PC-3 (cell line): ENCODE measurements at regions not wholly inside any gene's neighbourhood (a gene's known extent, or its start where the extent isn't known, plus 50 kb on each side); places are given as distances from the start of the nearest gene placed in this dataset.
"Not testable (repeated sequence)": the region's sequence is repeated elsewhere in the genome, so short reads cannot be mapped to it uniquely, and the experiment has no call there.

Experiments
- ATAC-seq: fragments of 200-7000 bp; cut with Tn5 transposase; 2 replicates; pipeline ENCODE4 v1.9.1; 2020; ENCODE audit warnings: mild to moderate bottlenecking, moderate library complexity
- BruUV-seq: library from RNA; stranded (reverse); fragments of 400-500 nt; replicated peaks from 2 replicates; lab custom pipeline; 2021; lab: Mats Ljungman, UMichigan
- CTCF ChIA-PET: fragments of 300-600 bp; sonication (Branson Sonifier 250); formaldehyde crosslinking; loops from one replicate; lab custom pipeline; 2022; ENCODE audit warnings: antibody characterized with exemption; lab: Charles Lee
- POLR2A ChIA-PET: fragments of 300-600 bp; sonication (Branson Sonifier 250); formaldehyde crosslinking; loops from one replicate; lab custom pipeline; 2022; ENCODE audit warnings: antibody characterized with exemption; ENCODE audit not compliant: unreplicated experiment; lab: Charles Lee
- DNase-seq: peaks from one replicate; pipeline ENCODE4 v3.0.0-alpha.2; 2015
- H2AFZ ChIP-seq: fragments of 300-600 bp; sonication (generic); 2 replicates; pipeline ENCODE4 v1.6.0; 2016; ENCODE audit warnings: antibody characterized with exemption, low read length
- H3F3A ChIP-seq: fragments of 300-600 bp; sonication (generic); one replicate; pipeline ENCODE4 v1.6.0; 2017; ENCODE audit warnings: antibody characterized with exemption, low read length, control low read depth, mild to moderate bottlenecking; ENCODE audit not compliant: unreplicated experiment
- H3K27ac ChIP-seq: fragments of 300-600 bp; sonication (generic); 2 replicates; pipeline ENCODE4 v1.5.1; 2016; ENCODE audit warnings: mild to moderate bottlenecking, low read length
- H3K27me3 ChIP-seq: fragments of 300-600 bp; sonication (generic); 2 replicates; pipeline ENCODE4 v1.6.1; 2016; ENCODE audit warnings: low read length, mixed read lengths
- H3K36me3 ChIP-seq: fragments of 300-600 bp; sonication (generic); 2 replicates; pipeline ENCODE4 v1.6.1; 2016; ENCODE audit warnings: low read depth, mixed run types, low read length, mixed read lengths
- H3K4me1 ChIP-seq: fragments of 300-600 bp; sonication (generic); 2 replicates; pipeline ENCODE4 v1.5.1; 2016; ENCODE audit warnings: low read length; ENCODE audit not compliant: insufficient read depth
- H3K4me2 ChIP-seq: fragments of 300-600 bp; sonication (generic); 2 replicates; pipeline ENCODE4 v1.6.0; 2016; ENCODE audit warnings: low read length
- H3K4me3 ChIP-seq: fragments of 300-600 bp; sonication (generic); 2 replicates; pipeline ENCODE4 v1.5.1; 2016; ENCODE audit warnings: mild to moderate bottlenecking, low read length, mixed read lengths
- H3K79me2 ChIP-seq: fragments of 300-600 bp; sonication (generic); 2 replicates; pipeline ENCODE4 v1.6.1; 2017; ENCODE audit warnings: low read length, mixed read lengths
- H3K9ac ChIP-seq: fragments of 300-600 bp; sonication (generic); 2 replicates; pipeline ENCODE4 v1.6.0; 2016; ENCODE audit warnings: mild to moderate bottlenecking, low read length
- H3K9me2 ChIP-seq: fragments of 300-600 bp; sonication (generic); replicated peaks from 2 replicates; pipeline ENCODE4 v1.6.1; 2016; ENCODE audit warnings: mixed run types, low read length, mixed read lengths
- H3K9me3 ChIP-seq: fragments of 300-600 bp; sonication (generic); 2 replicates; pipeline ENCODE4 v1.6.1; 2016; ENCODE audit warnings: low read length, mixed read lengths
- H4K20me1 ChIP-seq: fragments of 300-600 bp; sonication (generic); 2 replicates; pipeline ENCODE4 v1.6.1; 2016; ENCODE audit warnings: low read length, mixed read lengths
- CTCF ChIP-seq: fragments of 300-600 bp; sonication (generic); conservative IDR thresholded peaks from 2 replicates; pipeline ENCODE4 v1.5.1; 2017; ENCODE audit warnings: antibody characterized with exemption, low read depth, mild to moderate bottlenecking, low read length
- EZH2 ChIP-seq: fragments of 300-600 bp; sonication (generic); IDR thresholded peaks from one replicate; pipeline ENCODE4 v1.6.1; 2017; ENCODE audit warnings: antibody characterized with exemption, mild to moderate bottlenecking, low read length; ENCODE audit not compliant: unreplicated experiment
- EZH2phosphoT487 ChIP-seq: fragments of 300-600 bp; sonication (generic); IDR thresholded peaks from 2 replicates; pipeline ENCODE4 v1.6.1; 2018; ENCODE audit warnings: mild to moderate bottlenecking, antibody characterized with exemption, low read length, borderline replicate concordance
- intact Hi-C: fragments of 100-400 bp; cut with micrococcal nuclease; formaldehyde crosslinking; loops from 2 replicates; pipeline ENCODE4 v1.9.0; 2023

DNA sequence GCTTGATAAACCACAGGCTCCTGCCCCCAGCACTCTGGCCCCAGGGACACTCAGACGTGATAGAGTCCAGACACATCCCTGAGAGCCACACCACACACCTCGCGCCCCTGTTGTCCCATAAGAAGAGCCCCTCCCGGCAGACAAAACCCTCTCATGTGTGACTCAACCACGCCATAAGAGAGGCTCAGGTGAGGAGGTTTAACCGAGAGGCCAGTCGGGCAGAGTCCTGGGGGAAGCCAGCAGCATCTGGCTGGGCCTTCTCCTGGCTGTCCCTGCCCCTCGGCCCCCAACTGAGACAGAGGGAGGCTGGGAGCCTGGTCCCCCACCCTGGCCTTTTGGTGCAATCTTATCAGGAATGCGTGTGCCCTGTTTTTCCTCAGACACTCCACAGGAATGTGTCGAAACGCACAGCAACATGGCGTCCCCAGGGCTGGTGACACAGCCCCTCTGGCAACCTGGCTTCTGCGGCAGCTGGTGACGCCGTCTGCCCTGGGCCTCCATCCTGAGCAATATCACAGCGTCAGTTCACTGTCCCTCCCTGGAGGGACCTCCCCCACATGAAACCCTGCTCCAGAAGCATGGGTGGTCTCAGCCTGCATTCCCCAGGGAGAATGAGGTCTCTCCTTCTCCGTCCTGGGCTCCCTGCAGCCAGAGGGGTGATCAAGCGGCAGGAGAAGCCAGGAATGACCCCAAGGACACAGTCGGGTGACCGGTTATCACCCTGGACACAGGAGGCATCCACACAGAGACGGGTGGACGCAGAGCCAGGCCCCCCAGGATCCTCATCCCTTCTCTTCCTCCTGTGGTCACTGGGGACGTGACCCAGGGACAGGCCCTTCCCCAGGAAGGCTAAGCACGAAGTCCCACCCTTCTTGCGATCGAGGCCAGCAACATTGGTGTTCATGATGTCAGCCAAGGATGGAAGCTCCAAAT is 156.6 kb upstream of the AFDN start:
- H3K36me3 ChIP-seq: no peaks in the 10 kb centered on the region
- TF ChIP-seq EZH2phosphoT487 (no peak), EZH2 (no peak), CTCF (no peak)
- no peak overlapping the region for H2AFZ ChIP-seq
- POLR2A ChIA-PET: no interaction called here
- no peaks in the 10 kb centered on the region for H3K4me1 ChIP-seq
- BruUV-seq: no TSS peak
- H3K4me2 ChIP-seq: no peak overlapping the region
- ATAC-seq (no peak), DNase-seq (no peak)
- H3K27ac ChIP-seq: no peak overlapping the region
- no peak overlapping the region for H3K9ac ChIP-seq
- H3K9me2 ChIP-seq: no peaks in the 10 kb centered on the region
- H3K79me2 ChIP-seq: no peaks in the 10 kb centered on the region
- H3F3A ChIP-seq: no peaks in the 10 kb centered on the region
- H3K27me3 ChIP-seq: no peaks in the 10 kb centered on the region
- CTCF ChIA-PET: no interaction called here
- H4K20me1 ChIP-seq: no peaks in the 10 kb centered on the region
- intact Hi-C loops: no loop called here
- H3K4me3 ChIP-seq: no peak overlapping the region
- no peaks in the 10 kb centered on the region for H3K9me3 ChIP-seq

DNA sequence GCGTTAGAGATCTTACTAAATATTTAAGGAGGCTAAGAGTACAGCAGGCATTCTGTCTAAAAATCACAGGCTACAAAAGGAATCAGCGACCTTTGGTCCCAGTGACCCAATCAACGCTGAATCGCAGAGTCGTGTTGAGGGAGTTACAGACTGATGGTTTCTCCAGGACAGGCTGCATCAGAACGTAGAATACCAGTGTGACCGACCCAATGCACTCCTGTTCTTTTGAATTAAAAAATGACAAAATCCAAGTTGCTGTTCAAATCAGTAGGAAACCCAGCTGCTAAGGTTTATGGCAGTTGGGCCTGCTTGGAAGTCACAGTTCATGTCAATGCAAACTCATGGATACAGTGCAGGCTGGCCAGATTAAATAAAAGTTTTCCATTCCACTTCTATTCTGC is 155.8 kb upstream of the AFDN start:
- no peaks in the 10 kb centered on the region for H3K79me2 ChIP-seq
- intact Hi-C loops: no loop called here
- TF ChIP-seq EZH2phosphoT487 (no peak), CTCF (no peak), EZH2 (no peak)
- no peaks in the 10 kb centered on the region for H3K9me2 ChIP-seq
- ATAC-seq (no peak), DNase-seq (no peak)
- no peak overlapping the region for H3K9ac ChIP-seq
- H3K4me1 ChIP-seq: no peaks in the 10 kb centered on the region
- no TSS peak for BruUV-seq
- no peaks in the 10 kb centered on the region for H3K36me3 ChIP-seq
- no peak overlapping the region for H3K4me2 ChIP-seq
- POLR2A ChIA-PET: no interaction called here
- no peak overlapping the region for H3K27ac ChIP-seq
- H3K4me3 ChIP-seq: no peak overlapping the region
- H3K9me3 ChIP-seq: no peaks in the 10 kb centered on the region
- H3F3A ChIP-seq: no peaks in the 10 kb centered on the region
- H4K20me1 ChIP-seq: no peaks in the 10 kb centered on the region
- H3K27me3 ChIP-seq: no peaks in the 10 kb centered on the region
- CTCF ChIA-PET: no interaction called here
- H2AFZ ChIP-seq: no peak overlapping the region

- H4K20me1 ChIP-seq, H3F3A ChIP-seq, H3K9me2 ChIP-seq, H3K27ac ChIP-seq, BruUV-seq, H3K4me2 ChIP-seq, H3K36me3 ChIP-seq, DNase-seq, H3K4me1 ChIP-seq, H3K27me3 ChIP-seq, intact Hi-C loops, POLR2A ChIA-PET, CTCF ChIA-PET, ATAC-seq, H3K79me2 ChIP-seq, H3K4me3 ChIP-seq, H3K9me3 ChIP-seq, H2AFZ ChIP-seq, H3K9ac ChIP-seq: not testable (repeated sequence)
Measured at GRCh38 chr6:167671379-167671976, 155.2 kb upstream of the AFDN start.
